Hepatocyte (in vitro differentiated cells): ENCODE measurements at regions not wholly inside any gene's neighbourhood (a gene's known extent, or its start where the extent isn't known, plus 50 kb on each side); places are given as distances from the start of the nearest gene placed in this dataset.
"Not testable (repeated sequence)": the region's sequence is repeated elsewhere in the genome, so short reads cannot be mapped to it uniquely, and the experiment has no call there.

Experiments
- DNase-seq: peaks from one replicate; pipeline ENCODE4 v3.0.0-alpha.2; 2016; ENCODE audit warnings: low spot score
- H2AFZ ChIP-seq: fragments of 200-600 bp; sonication (generic); 2 replicates; pipeline ENCODE4 v1.6.0; 2016; ENCODE audit warnings: antibody characterized with exemption, mild to moderate bottlenecking
- H3K27ac ChIP-seq: fragments of 200-600 bp; sonication (generic); 2 replicates; pipeline ENCODE4 v1.5.1; 2016; ENCODE audit warnings: mild to moderate bottlenecking
- H3K27me3 ChIP-seq: fragments of 200-600 bp; sonication (generic); 2 replicates; pipeline ENCODE4 v1.6.1; 2016
- H3K36me3 ChIP-seq: fragments of 200-600 bp; sonication (generic); replicated peaks from 2 replicates; pipeline ENCODE4 v1.5.1; 2016; ENCODE audit warnings: low read depth; ENCODE audit not compliant: insufficient read depth
- H3K4me1 ChIP-seq: fragments of 200-600 bp; sonication (generic); 2 replicates; pipeline ENCODE4 v1.5.1; 2016; ENCODE audit warnings: mild to moderate bottlenecking, moderate library complexity; ENCODE audit not compliant: insufficient read depth
- H3K4me2 ChIP-seq: fragments of 200-600 bp; sonication (generic); 2 replicates; pipeline ENCODE4 v1.6.0; 2016
- H3K4me3 ChIP-seq: fragments of 200-600 bp; sonication (generic); 2 replicates; pipeline ENCODE4 v1.5.1; 2016; ENCODE audit warnings: mild to moderate bottlenecking
- H3K79me2 ChIP-seq: fragments of 200-600 bp; sonication (generic); 2 replicates; pipeline ENCODE4 v1.6.0; 2017; ENCODE audit warnings: mild to moderate bottlenecking
- H3K9me2 ChIP-seq: fragments of 200-600 bp; sonication (generic); replicated peaks from 2 replicates; pipeline ENCODE4 v1.6.0; 2017; ENCODE audit warnings: mild to moderate bottlenecking; ENCODE audit not compliant: insufficient read depth
- H3K9me3 ChIP-seq: fragments of 200-600 bp; sonication (generic); 2 replicates; pipeline ENCODE4 v1.5.1; 2016; ENCODE audit warnings: low read depth, mild to moderate bottlenecking
- H4K20me1 ChIP-seq: fragments of 200-600 bp; sonication (generic); 2 replicates; pipeline ENCODE4 v1.6.0; 2016; ENCODE audit warnings: mild to moderate bottlenecking; ENCODE audit not compliant: insufficient read depth, poor library complexity, severe bottlenecking
- CTCF ChIP-seq: fragments of 200-600 bp; sonication (generic); IDR thresholded peaks from 2 replicates; pipeline ENCODE4 v1.5.1; 2016; ENCODE audit warnings: antibody characterized with exemption, mild to moderate bottlenecking; ENCODE audit not compliant: poor library complexity
- EZH2 ChIP-seq: fragments of 200-600 bp; sonication (generic); IDR thresholded peaks from 2 replicates; pipeline ENCODE4 v1.6.1; 2016; ENCODE audit warnings: antibody characterized with exemption, mild to moderate bottlenecking, borderline replicate concordance
- EZH2phosphoT487 ChIP-seq: fragments of 200-600 bp; sonication (generic); IDR thresholded peaks from one replicate; pipeline ENCODE4 v1.6.1; 2018; ENCODE audit warnings: antibody characterized with exemption, mild to moderate bottlenecking, low read depth, moderate library complexity; ENCODE audit not compliant: unreplicated experiment, severe bottlenecking
- WGBS: methylation state at CpG from one replicate; pipeline ENCODE4 v1.1.6; 2016; ENCODE audit warnings: low lambda C conversion rate; ENCODE audit errors: missing lambda C conversion rate; 5-methylcytosine and 5-hydroxymethylcytosine counted together

- Histone ChIP-seq H3K4me1 (no peaks in the 10 kb centered on the region), H3K4me3 (no peak overlapping the region), H2AFZ (no peak overlapping the region), H3K79me2 (no peaks in the 10 kb centered on the region), H3K9me2 (no peaks in the 10 kb centered on the region), H3K27me3 (no peaks in the 10 kb centered on the region), H3K36me3 (no peaks in the 10 kb centered on the region), H3K4me2 (no peak overlapping the region), H3K9me3 (no peaks in the 10 kb centered on the region), H4K20me1 (no peaks in the 10 kb centered on the region), H3K27ac (no peak overlapping the region)
- WGBS, result 69% methylated on average over 7 of the region's 7 CpGs
- TF ChIP-seq EZH2phosphoT487 (no peak), CTCF (no peak), EZH2 (no peak)
- DNase-seq, result no peak
Observed at GRCh38 chr2:16055848-16056580, 115.7 kb downstream of the MYCN start.

- no peak for DNase-seq
- Histone ChIP-seq H3K27me3 (no peaks in the 10 kb centered on the region), H3K4me2 (no peak overlapping the region), H3K36me3 (no peaks in the 10 kb centered on the region), H3K4me3 (no peak overlapping the region), H3K27ac (no peak overlapping the region), H2AFZ (no peak overlapping the region), H4K20me1 (no peaks in the 10 kb centered on the region), H3K79me2 (no peaks in the 10 kb centered on the region), H3K9me2 (no peaks in the 10 kb centered on the region), H3K9me3 (no peaks in the 10 kb centered on the region), H3K4me1 (no peaks in the 10 kb centered on the region)
- TF ChIP-seq EZH2phosphoT487 (no peak), EZH2 (no peak), CTCF (no peak)
- 84% methylated on average over 7 of the region's 7 CpGs for WGBS
Observed at GRCh38 chr2:16053437-16054257, 113.3 kb downstream of the MYCN start.

GRCh38 chr2:16052571-16053052 lies 112.3 kb downstream of the MYCN start:
- 91% methylated on average over 6 of the region's 6 CpGs for WGBS
- not testable (repeated sequence) for DNase-seq

GRCh38 chr2:16051841-16052564 lies 111.7 kb downstream of the MYCN start:
- H3K4me3 ChIP-seq, result no peak overlapping the region
- H3K9me2 ChIP-seq, result no peaks in the 10 kb centered on the region
- no peak overlapping the region for H3K27ac ChIP-seq
- no peaks in the 10 kb centered on the region for H3K4me1 ChIP-seq
- H3K27me3 ChIP-seq, result no peaks in the 10 kb centered on the region
- no peak overlapping the region for H3K4me2 ChIP-seq
- H3K9me3 ChIP-seq, result no peaks in the 10 kb centered on the region
- no peak overlapping the region for H2AFZ ChIP-seq
- WGBS, result 96% methylated on average over 6 of the region's 6 CpGs
- no peak for DNase-seq
- H4K20me1 ChIP-seq, result no peaks in the 10 kb centered on the region
- no peaks in the 10 kb centered on the region for H3K79me2 ChIP-seq
- no peaks in the 10 kb centered on the region for H3K36me3 ChIP-seq
- TF ChIP-seq EZH2phosphoT487 (no peak), CTCF (no peak), EZH2 (no peak)

More at GRCh38 chr2:16052571-16053052, 112.3 kb downstream of the MYCN start:
- not testable (repeated sequence) for H3K4me2 ChIP-seq, H3K79me2 ChIP-seq, H3K4me1 ChIP-seq, H3K36me3 ChIP-seq, H4K20me1 ChIP-seq, H3K9me3 ChIP-seq, H3K27ac ChIP-seq, H3K27me3 ChIP-seq, H3K4me3 ChIP-seq, H3K9me2 ChIP-seq, H2AFZ ChIP-seq
